ENCODE measurements at regions not wholly inside any gene's neighbourhood (a gene's known extent, or its start where the extent isn't known, plus 50 kb on each side); places are given as distances from the start of the nearest gene placed in this dataset.
"Not testable (repeated sequence)": the region's sequence is repeated elsewhere in the genome, so short reads cannot be mapped to it uniquely, and the experiment has no call there.

DNA sequence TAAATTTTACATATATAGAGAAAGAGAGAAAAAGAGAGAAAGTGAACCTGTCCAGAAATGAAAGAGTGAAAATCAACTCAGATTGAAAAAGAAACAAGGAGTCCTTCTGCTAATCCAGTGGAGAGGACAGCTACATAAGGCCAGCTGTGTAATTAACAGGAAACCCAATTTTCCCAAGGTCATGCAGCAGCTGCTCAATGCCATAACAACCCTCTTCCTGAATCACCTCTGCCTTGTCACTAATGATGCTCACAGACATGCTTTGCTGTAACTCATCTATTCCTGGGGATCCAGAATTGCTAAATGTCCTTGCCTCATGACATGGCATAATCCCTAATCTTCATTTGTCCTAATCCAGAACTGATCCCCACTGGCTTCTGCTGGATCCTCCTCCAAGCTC lies 288.6 kb downstream of the NEBL start:
- DNase-seq, result no peak

DNA sequence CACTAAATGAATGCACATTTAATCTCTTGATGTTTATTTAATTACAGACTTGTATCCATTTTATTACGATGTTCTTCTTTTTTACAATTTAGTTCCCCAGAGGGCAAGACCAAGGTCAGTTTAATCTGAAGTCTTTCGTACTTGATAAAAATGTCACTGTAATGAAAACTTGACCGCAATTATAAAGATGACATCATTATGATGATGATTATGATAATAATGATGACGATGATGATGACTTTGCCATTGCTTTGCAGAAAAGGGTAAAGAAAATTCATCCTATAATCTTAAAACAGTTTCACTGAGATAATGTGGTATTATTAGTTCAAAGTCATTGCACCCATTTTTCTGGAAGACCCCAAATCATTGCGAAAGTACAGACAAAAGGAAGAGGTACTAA lies 290.1 kb downstream of the NEBL start:
- DNase-seq, result no peak

DNA sequence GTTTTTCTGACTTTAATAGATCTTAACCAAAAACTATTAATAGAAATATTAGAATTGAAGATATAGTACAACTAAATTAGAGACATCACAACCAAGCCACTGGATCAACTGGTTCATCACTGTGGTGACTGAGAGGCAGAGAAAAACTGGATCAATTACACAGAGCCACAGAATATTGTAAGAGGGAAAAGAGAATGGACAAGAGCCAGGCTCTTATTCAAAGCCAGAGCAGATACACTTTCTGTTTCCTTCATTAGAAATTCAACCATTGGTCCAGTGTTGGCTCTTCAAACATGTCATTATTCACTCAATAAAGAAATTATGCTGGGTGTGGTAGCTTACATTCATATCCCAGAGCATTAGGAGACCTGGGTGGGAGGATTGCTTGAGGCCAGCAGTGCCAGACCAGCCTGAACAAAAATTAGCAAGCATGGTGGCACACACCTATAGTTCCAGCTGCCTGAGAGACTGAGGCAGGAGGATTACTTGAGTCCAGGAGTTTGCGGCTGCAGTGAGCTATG lies 295.1 kb downstream of the NEBL start:
- DNase-seq, result no peak

DNA sequence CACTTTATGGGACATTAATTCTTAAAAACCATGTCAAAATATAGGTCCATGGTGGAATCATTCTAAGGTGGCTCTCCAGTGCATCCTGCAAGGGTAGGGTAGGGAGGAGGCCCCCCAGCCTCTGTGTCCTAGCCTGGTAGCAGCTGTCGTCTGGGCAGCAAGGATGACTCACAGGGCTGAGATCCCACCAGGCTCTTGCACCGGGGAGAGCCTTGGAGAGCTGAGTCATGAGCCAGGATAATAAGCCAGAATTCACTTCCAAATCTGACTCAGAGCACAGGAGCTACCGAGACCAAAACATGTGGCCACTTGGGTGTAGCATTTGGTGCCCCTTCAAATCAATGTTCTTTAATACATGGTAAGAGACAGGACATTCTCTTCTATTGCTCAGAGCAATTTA lies 298.5 kb downstream of the NEBL start:
- no peak for DNase-seq

DNA sequence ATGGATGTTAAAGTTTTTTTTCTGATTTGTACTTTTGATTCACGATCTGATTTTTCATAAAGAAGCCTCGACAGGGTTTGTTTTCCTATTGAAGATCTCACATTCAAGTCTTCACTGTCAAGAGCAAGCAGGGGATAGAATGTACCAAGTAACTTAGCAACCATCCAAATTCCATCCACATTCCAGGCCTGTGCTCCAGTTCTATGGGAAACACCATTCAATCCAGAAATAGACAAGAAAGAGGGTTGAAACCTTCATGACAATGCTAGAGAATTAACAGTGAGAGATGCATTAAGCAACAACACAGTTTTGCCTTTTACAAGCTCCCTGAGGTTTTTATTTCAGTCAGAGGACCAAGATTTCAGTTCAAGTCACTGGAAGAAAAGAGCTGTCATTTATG lies 300.2 kb downstream of the NEBL start:
- no peak for DNase-seq

DNA sequence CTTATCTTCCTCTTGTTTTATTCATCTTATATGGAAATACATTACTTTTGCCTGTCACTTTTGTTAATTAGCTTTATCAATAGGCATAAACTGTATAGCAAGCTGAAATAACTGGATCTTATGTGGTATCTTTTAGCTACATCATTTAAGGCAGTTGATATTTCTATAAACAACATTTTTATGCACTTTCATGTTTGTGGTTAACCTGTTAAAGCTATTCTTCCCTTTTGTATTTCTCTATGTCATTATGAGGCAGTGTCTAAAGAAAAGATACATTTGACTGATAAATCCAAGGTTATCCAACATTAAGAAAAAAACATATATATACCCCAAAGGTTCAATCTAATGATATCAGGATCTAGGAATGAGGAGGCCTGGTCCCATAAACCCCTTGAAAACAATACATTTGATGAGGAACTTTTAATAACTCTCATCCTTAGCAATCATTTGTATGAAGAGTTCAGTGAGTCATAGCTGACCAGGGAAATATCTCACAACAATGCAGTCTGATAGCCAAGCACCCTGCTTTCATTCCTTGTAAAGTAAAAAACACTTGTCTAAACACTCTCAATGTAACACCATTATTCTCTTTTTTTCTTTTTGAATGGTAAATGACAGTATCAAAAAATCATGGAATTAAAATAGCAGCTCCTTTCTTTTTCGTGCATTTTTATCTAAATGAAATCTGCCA lies 300.9 kb downstream of the NEBL start:
- DNase-seq, result no peak

DNA sequence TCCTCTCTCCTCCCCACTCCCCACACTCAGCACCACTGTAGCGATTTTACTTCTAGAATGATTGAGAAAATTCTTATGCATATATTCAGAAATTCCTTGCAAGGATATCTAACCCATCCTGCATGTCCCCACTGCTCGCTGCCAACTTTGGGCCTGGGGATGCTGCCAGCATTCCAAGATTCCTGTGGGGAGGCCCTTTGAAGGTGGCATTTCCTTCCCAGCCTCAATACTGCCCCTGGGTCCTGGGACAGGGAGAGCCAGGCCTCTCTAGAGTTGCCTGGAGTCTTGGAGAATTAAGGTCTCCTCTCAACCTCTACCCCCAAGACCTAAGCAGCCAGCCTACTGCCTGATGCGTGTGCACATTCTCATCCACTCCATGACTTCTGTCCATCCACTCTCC lies 303.5 kb downstream of the NEBL start:
- no peak for DNase-seq

DNA sequence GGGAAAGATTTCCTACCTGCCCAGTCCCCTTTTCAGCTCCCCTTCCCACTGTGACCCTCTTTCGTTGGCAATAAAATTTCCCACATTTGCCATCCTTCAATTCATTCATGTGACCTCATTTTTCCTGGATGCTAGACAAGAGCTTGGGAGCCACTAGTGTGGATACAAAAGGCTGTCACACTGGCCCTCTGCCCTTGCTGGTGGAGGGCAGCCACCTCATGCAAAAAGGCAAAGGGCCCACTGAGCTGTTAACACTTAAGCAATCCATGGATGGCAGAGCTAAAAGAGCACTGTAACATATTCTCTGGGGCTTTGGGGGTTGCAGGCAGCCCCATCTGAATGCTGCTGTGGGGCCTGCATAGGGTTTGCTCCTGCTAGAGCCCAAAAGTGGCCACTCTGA lies 315.1 kb downstream of the NEBL start:
- no peak for DNase-seq

DNA sequence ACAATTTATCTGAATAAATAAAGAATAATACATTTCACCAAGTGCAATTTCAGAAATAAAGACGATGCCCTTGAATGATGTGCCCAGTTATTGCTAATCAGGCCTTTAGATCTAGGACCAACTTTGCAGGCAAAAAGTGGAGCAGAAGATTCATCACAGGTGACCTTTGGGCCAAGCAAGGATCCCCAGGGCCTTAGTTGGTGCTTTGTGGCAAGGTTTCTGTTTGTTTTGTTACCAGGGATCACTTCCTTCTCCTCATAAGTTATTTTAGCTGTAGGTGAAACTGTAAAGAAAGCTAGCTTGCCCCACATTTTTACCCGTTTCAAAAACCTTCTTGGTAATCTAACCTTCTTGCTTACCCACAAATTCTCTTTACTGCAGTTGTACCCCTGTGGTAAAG lies 323.2 kb downstream of the NEBL start:
- no peak for DNase-seq

DNA sequence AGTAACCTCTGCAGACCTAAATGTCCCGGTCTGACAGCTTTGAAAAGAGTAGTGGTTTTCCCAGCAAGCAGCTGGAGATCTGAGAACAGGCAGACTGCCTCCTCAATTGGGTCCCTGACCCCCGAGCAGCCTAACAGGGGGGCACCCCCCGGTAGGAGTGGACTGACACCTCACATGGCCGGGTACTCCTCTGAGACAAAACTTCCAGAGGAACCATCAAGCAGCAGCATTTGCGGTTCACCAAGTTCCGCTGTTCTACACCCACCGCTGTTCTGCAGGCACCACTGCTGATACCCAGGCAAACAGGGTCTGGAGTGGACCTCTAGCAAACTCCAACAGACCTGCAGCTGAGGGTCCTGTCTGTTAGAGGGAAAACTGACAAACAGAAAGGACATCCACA lies 341.1 kb downstream of the NEBL start:
- DNase-seq, result not testable (repeated sequence)

DNA sequence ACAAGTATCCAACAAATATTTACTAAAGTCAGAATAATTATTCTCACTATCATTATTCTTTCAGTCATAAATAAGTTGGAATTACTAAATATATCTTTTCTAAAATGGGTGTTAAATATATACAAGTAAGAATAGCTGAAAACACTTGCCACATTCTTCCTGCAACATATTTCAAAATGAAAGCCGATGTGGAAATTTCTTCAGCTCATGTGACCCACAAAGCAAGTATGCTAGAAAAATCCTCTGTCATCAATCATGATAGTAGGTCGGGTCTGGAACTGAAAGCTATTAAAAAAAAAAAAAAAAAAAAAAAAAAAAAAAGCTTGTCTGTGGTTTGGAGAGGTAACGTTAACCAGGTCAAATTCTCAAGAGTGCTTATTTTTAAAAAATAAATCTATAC lies 344.7 kb downstream of the NEBL start:
- DNase-seq, result no peak

DNA sequence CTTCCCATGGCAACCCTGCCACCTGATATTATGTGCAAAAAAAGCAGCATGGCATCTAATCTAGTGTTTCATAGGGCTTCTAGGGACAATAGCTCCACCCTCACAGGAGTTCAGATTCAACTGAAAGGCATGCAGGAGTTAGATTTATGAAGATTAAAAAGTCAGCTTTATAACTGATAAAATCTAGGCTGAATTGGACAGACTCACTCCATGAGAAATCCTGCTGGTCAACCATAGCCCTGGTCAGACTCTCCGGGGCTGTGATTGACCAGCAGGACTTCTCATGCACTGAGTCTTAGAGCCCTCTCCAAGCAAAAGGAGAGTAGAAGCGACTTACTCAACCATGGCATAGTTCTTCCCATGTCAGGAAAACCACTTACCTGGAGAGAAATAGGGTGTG lies 345.4 kb downstream of the NEBL start:
- DNase-seq, result no peak

DNA sequence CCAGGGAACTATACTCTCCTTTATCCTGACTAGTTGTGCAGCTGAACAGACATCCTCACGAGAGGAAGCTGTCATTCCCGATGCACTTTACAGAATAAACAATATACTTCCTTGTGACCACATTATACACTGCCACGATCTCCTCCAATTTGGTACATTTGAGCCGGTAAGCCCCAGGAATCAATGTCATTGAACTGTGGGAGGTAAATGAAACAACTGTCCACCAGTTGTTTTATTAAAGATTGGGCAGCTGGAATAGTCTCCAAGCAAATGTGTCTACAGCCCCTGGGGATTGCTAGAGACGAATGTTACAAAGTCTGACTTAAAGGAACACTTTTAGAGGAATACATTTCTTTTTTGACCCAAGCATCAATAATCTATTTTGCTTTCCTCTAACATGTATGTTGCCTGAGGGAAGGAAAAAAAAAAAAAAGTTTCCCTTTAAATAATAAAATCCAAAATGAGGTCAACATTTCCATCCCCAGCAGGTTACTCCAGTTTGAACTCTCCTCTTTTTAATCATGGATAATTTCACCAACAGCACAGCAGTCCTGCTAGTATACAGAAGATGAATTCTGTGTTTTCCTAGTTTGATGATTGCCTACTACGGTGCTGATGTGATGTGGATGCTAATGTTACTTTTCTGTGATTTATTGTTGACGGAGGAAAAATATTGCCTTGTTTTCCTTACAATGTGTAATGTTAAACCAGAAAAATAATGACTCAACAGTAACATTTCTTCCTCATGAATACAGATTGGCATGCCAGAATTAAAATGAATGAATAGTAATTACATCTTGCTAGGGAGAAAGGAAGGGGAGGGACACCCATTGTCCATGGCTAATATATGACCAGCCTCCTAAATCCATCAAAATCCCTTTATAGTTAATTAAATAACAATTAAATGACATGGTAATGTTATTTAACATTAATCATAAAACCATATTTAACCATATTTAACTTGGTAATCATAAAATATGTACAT lies 360.9 kb downstream of the NEBL start:
- no peak for DNase-seq

DNA sequence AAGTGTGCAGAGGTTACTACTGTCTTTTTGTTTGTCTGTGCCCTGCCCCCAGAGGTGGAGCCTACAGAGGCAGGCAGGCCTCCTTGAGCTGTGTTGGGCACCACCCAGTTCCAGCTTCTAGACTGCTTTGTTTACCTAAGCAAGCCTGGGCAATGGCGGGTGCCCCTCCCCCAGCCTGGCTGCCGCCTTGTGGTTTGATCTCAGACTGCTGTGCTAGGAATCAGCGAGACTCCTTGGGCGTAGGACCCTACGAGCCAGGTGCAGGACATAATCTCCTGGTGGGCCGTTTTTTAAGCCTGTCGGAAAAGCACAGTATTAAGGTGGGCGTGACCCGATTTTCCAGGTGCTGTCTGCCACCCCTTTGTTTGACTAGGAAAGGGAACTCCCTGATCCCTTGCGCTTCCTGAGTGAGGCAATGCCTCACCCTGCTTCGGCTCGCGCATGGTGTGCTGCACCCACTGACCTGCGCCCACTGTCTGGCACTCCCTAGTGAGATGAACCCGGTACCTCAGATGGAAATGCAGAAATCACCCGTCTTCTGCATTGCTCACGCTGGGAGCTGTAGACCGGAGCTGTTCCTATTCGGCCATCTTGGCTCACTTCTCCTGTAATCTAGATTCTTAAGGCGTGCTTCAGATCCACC lies 365.7 kb downstream of the NEBL start:
- not testable (repeated sequence) for DNase-seq

DNA sequence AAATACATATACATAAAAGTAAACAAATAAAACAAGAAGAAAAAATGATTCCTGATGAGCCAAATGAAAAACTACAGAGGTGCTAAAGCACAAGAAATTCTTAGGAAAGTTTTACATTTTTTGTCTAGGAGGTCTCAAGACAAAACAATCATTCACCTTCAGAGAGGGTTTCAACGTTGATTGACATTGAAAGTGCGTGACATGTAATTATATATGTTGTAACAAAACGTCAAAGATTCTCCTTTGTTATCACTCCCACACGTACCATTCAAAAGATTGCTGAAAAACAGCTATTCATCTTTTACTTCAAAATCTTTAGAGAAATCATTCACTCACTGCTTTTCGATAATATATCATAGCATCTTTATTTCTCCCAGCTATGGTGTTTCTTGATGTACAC lies 375.9 kb downstream of the NEBL start:
- DNase-seq, result no peak

DNA sequence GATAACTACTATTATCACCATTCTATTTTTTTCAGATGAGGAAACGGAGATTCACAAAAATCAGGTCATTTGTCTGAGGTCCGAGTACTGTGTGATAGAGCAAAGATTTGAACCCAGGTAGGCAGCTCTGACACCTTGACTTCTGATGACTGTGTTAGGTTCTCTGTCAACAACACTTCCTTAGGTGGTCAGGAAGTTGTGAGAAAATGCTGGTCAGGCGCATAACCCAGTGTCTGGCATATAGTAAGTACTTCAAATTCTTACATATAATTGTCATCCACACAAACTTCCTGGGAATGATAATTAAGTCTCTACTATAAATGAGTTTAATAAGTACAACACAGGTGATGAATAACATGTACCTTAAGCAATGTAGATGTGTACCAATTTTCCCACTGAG lies 381.5 kb downstream of the NEBL start:
- DNase-seq, result no peak

DNA sequence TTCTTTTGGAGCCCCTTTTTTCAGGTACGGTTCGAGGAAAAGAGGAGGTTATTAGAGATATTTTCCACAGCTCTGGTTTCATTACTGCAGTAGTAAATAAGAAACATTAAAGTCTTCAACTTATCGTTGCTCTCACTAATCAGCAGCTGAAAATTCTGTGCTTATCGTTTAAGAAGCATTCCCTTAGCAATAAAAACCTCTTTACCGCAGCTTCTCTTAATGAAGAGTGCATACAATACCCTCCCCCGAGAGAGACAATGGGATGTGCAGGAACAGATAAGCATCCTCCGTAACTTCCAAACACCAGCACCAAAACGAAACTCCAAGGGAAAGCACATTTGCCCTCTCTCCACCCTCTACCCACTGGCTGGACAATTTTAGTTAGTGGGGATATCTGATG lies 384.5 kb downstream of the NEBL start:
- no peak for DNase-seq

DNA sequence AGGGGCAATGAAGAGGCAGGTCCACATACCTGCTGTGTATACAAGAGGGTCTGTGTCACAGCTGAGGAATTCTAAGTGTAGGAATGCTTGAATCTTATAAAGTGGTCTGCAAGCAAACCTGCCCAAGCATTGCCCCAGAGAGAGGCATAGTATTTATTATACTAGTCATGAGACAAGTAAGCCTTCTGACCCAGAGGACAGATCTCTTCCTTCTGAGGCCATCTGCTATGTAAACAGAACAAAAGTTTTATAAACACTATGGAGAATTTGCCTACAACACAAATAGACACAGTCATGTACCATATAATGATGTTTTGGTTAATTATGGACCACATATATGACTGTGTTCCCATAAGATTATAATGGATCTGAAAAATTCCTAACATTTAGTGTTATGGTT lies 388.2 kb downstream of the NEBL start:
- DNase-seq, result no peak

DNA sequence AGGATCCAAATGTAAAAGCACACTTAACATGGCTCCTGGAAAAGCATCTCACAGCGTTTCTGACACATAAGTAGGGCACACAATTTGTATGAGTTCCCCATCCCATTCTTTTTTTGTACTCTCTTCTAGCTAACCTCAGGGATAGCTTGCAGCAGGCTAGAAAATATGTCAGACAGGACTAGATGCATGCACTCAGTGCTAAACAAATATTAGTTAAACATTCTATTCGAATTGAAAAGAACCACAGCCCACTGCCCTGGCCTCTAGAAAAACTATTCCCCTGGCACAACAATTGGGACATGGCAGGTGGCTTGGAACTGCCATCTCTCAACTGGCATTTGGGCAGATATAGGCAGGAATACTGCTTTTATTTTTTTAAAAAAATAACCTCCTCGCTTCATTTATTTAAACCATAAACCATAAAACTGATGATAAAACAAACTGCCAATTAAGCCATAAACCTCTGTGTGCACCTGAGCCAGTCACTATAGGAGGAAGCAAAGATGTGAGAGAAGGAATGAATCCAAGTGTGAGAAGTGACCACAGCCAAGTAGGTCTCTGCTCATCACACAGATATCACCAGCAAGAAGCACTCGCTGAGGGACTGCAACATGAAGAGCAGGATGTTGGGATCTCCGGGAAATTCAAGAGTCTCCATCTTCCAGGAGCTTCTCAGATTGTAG lies 394.1 kb downstream of the NEBL start:
- no peak for DNase-seq

DNA sequence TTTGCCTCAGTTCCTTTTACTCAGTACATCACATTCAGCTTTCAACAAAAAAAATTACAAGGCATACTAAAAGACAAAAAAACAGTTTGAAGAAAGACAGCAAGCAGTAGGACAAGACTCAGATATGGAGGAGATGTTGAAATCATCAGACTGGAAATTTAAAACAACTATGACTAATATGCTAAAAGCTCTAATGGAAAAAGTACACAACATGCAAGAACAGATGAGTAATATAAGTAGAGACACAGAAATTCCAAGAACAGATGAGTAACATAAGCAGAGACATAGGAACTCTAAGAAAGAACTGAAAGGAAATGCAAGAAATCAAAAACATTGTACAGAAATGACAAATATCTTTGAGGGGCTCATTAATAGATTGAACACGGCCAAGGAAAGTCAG lies 402.6 kb downstream of the NEBL start:
- no peak for DNase-seq

DNA sequence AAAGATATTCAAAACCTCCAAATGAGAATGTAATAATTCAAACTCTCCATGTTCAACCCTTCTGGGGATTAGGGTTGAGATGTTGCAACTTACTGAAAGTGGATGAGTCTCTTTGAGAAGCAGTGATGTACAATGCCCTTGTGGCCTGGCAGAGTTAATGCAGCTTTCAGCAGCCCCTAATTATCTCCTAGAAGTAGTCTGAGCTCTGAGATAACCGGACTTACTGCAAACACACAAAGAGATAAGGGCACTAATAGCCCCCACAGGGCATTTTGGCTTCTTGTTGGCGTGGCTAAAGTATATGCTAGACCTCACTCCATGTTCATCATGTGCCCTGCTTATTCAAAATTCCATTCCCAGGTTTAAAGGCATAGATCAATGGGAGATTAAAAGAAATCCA lies 404.7 kb downstream of the NEBL start:
- no peak for DNase-seq

DNA sequence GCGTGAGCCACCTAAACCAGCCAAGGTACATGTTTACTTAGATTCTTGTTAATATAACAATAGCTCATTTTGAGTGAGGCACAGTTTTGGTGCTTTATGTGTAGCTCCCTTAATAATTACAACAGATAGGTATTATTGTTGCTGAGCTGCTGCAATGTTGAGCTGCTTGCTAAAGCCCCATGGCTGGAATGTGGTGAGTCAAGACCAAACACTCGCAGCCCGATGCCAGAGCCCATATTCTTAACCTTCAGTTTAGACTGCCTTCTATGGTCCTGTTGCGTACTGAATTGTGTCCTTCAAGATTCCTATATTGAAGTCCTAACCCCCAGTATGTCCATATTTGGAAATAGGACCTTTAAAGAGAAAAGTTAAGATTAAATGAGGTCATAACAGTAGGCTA lies 407.1 kb downstream of the NEBL start:
- DNase-seq, result no peak

DNA sequence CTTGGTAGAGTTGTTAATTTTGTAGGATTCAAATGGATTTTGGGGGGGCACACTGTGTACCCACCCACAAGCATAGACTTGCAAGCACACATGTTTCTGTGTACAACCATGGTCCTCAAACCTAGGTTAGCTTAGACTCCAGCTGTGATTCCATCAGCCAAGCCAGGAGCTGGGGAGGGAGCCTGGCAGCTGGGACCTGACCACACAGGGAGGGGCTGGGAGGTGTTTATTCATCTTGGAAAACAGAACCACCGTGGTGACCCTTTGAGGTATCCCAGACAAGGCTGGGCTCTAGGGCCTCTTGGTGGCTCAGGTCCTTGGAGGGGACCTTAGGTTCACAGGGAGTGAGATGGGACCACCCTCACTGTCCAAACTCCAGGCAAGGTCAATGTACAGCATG lies 410.3 kb downstream of the NEBL start:
- DNase-seq, result no peak
